Sigmoid colon (tissue), 4 donors: ENCODE measurements at regions not wholly inside any gene's neighbourhood (a gene's known extent, or its start where the extent isn't known, plus 50 kb on each side); places are given as distances from the start of the nearest gene placed in this dataset.

Experiments
- EP300 ChIP-seq, 4 donors: sonication (generic); formaldehyde crosslinking; IDR thresholded peaks; one replicate each; pipeline ENCODE4 v1.6.1; 2017; ENCODE audit warnings: antibody characterized with exemption in 4 of 4
- POLR2A ChIP-seq, 2 donors: fragments of 450-650 bp; IDR thresholded peaks; one replicate each; pipeline ENCODE4 v1.6.1; 2016; ENCODE audit warnings: antibody characterized with exemption in 2 of 2, mild to moderate bottlenecking in 2 of 2, moderate library complexity in 2 of 2
- POLR2AphosphoS5 ChIP-seq, 4 donors: sonication (generic); formaldehyde crosslinking; IDR thresholded peaks; one replicate each; pipeline ENCODE4 v1.6.1; 2017; ENCODE audit warnings: antibody characterized with exemption in 4 of 4
- TF ChIP-seq, protein P1 (sequence below), 4 experiments: fragments of 450-650 bp in 3 of 4; fragments of 200-600 bp in 1 of 4; IDR thresholded peaks; one replicate each; pipeline ENCODE4 v1.5.1; 2016 to 2019; ENCODE audit warnings: antibody characterized with exemption in 4 of 4, mild to moderate bottlenecking in 3 of 4, moderate library complexity in 2 of 4

- TF ChIP-seq, protein P1, sequence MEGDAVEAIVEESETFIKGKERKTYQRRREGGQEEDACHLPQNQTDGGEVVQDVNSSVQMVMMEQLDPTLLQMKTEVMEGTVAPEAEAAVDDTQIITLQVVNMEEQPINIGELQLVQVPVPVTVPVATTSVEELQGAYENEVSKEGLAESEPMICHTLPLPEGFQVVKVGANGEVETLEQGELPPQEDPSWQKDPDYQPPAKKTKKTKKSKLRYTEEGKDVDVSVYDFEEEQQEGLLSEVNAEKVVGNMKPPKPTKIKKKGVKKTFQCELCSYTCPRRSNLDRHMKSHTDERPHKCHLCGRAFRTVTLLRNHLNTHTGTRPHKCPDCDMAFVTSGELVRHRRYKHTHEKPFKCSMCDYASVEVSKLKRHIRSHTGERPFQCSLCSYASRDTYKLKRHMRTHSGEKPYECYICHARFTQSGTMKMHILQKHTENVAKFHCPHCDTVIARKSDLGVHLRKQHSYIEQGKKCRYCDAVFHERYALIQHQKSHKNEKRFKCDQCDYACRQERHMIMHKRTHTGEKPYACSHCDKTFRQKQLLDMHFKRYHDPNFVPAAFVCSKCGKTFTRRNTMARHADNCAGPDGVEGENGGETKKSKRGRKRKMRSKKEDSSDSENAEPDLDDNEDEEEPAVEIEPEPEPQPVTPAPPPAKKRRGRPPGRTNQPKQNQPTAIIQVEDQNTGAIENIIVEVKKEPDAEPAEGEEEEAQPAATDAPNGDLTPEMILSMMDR (IDR thresholded peaks at IDR 0.05) = no peak
- TF ChIP-seq POLR2AphosphoS5 (IDR thresholded peaks at IDR 0.05) = no peak
- no peak for TF ChIP-seq POLR2A (IDR thresholded peaks at IDR 0.05)
- TF ChIP-seq EP300 (IDR thresholded peaks at IDR 0.05) = no peak
These were observed 119.6 kb upstream of the CTTNBP2 start for GRCh38 chr7:117992635-117993376.
